ENCODE measurements at regions not wholly inside any gene's neighbourhood (a gene's known extent, or its start where the extent isn't known, plus 50 kb on each side); places are given as distances from the start of the nearest gene placed in this dataset.

- no peak overlapping the region for H3K9ac ChIP-seq (ENCODE audit: low read depth, low read length, poor library complexity)
- no peak overlapping the region for H3K14ac ChIP-seq (ENCODE audit: low read length)
- WGBS, 2 donors (ENCODE audit: extremely low coverage in 2 of 2, insufficient read length in 2 of 2, insufficient replicate concordance in 1 of 2): no CpG with 5 or more reads among the region's 1 CpG
Observed at GRCh38 chr20:40416274-40416673, 272.8 kb downstream of the MAFB start.

GRCh38 chr20:40414843-40415615, 274.0 kb downstream of the MAFB start:
- Histone ChIP-seq H3K27ac (replicated peaks; ENCODE audit: low read length) (no peak overlapping the region), H3K4ac (ENCODE audit: low read length) (no peak overlapping the region), H2AK5ac (ENCODE audit: low read depth, low read length) (no peak overlapping the region), H3K4me1 (ENCODE audit: control insufficient read depth in 2 of 2, insufficient read depth in 1 of 2, low read depth in 1 of 2, low read length in 2 of 2) (no peaks in the 10 kb centered on the region), H3K14ac (ENCODE audit: low read length) (no peak overlapping the region), H2AFZ (ENCODE audit: low read length) (no peak overlapping the region), H4K8ac (ENCODE audit: low read depth, low read length) (no peak overlapping the region), H3K4me3 (ENCODE audit: low read length in 2 of 2) (no peak overlapping the region), H2BK5ac (ENCODE audit: low read length) (no peak overlapping the region), H2BK12ac (ENCODE audit: low read length) (no peak overlapping the region), H4K91ac (ENCODE audit: low read depth, low read length, poor library complexity) (no peak overlapping the region), H2BK120ac (ENCODE audit: low read depth, low read length) (no peak overlapping the region), H2BK15ac (ENCODE audit: low read length) (no peak overlapping the region), H3K23ac (ENCODE audit: low read depth, low read length, poor library complexity) (no peak overlapping the region), H3K9ac (ENCODE audit: low read depth, low read length, poor library complexity) (no peak overlapping the region), H3K9me3 (replicated peaks in 1 of 2; ENCODE audit: control insufficient read depth in 2 of 2, insufficient read depth in 1 of 2, low read depth in 1 of 2, low read length in 2 of 2) (peaks cover 0 to 2% of the 10 kb centered on the region in 2 donors), H3K27me3 (ENCODE audit: control insufficient read depth in 3 of 3, insufficient read depth in 3 of 3, low read depth in 1 of 3, low read length in 3 of 3) (no peaks in the 10 kb centered on the region), H3K79me1 (ENCODE audit: low read depth, low read length) (no peaks in the 10 kb centered on the region), H3K36me3 (replicated peaks in 1 of 2; ENCODE audit: control insufficient read depth in 2 of 2, insufficient read depth in 2 of 2, low read length in 2 of 2) (no peaks in the 10 kb centered on the region), H3K4me2 (ENCODE audit: insufficient read depth, low read length, poor library complexity, severe bottlenecking) (no peak overlapping the region), H3K18ac (ENCODE audit: low read length) (no peak overlapping the region)
- DNase-seq (ENCODE audit: low spot score): no peak
- WGBS, 2 donors (ENCODE audit: extremely low coverage in 2 of 2, insufficient read length in 2 of 2, insufficient replicate concordance in 1 of 2): no CpG with 5 or more reads among the region's 5 CpGs

More at GRCh38 chr20:40416274-40416673, 272.8 kb downstream of the MAFB start:
- H3K23ac ChIP-seq (ENCODE audit: low read depth, low read length, poor library complexity): no peak overlapping the region
- no peak overlapping the region for H2AK5ac ChIP-seq (ENCODE audit: low read depth, low read length)
- no peak overlapping the region for H3K18ac ChIP-seq (ENCODE audit: low read length)
- H2BK120ac ChIP-seq (ENCODE audit: low read depth, low read length): no peak overlapping the region
- no peak overlapping the region for H2BK12ac ChIP-seq (ENCODE audit: low read length)
- DNase-seq (ENCODE audit: low spot score): no peak
- H4K8ac ChIP-seq (ENCODE audit: low read depth, low read length): no peak overlapping the region
- peaks cover 0 to 2% of the 10 kb centered on the region in 2 donors for H3K9me3 ChIP-seq (replicated peaks in 1 of 2; ENCODE audit: control insufficient read depth in 2 of 2, insufficient read depth in 1 of 2, low read depth in 1 of 2, low read length in 2 of 2)
- H3K79me1 ChIP-seq (ENCODE audit: low read depth, low read length): no peaks in the 10 kb centered on the region
- H4K91ac ChIP-seq (ENCODE audit: low read depth, low read length, poor library complexity): no peak overlapping the region
- no peak overlapping the region for H3K4me2 ChIP-seq (ENCODE audit: insufficient read depth, low read length, poor library complexity, severe bottlenecking)
- H3K36me3 ChIP-seq (replicated peaks in 1 of 2; ENCODE audit: control insufficient read depth in 2 of 2, insufficient read depth in 2 of 2, low read length in 2 of 2): no peaks in the 10 kb centered on the region
- H3K4ac ChIP-seq (ENCODE audit: low read length): no peak overlapping the region
- no peaks in the 10 kb centered on the region for H3K27me3 ChIP-seq (ENCODE audit: control insufficient read depth in 3 of 3, insufficient read depth in 3 of 3, low read depth in 1 of 3, low read length in 3 of 3)
- H3K27ac ChIP-seq (replicated peaks; ENCODE audit: low read length): no peak overlapping the region
- no peak overlapping the region for H2AFZ ChIP-seq (ENCODE audit: low read length)
- no peak overlapping the region for H3K4me3 ChIP-seq (ENCODE audit: low read length in 2 of 2)
- H2BK5ac ChIP-seq (ENCODE audit: low read length): no peak overlapping the region
- H2BK15ac ChIP-seq (ENCODE audit: low read length): no peak overlapping the region
- H3K4me1 ChIP-seq (ENCODE audit: control insufficient read depth in 2 of 2, insufficient read depth in 1 of 2, low read depth in 1 of 2, low read length in 2 of 2): no peaks in the 10 kb centered on the region

- H4K91ac ChIP-seq (ENCODE audit: low read depth, low read length, poor library complexity): no peak overlapping the region
- no peak overlapping the region for H3K4ac ChIP-seq (ENCODE audit: low read length)
- H3K14ac ChIP-seq (ENCODE audit: low read length): no peak overlapping the region
- no peaks in the 10 kb centered on the region for H3K27me3 ChIP-seq (ENCODE audit: control insufficient read depth in 3 of 3, insufficient read depth in 3 of 3, low read depth in 1 of 3, low read length in 3 of 3)
- H3K4me1 ChIP-seq (ENCODE audit: control insufficient read depth in 2 of 2, insufficient read depth in 1 of 2, low read depth in 1 of 2, low read length in 2 of 2): no peaks in the 10 kb centered on the region
- no peak overlapping the region for H4K8ac ChIP-seq (ENCODE audit: low read depth, low read length)
- no peak overlapping the region for H3K9ac ChIP-seq (ENCODE audit: low read depth, low read length, poor library complexity)
- no CpG with 5 or more reads among the region's 3 CpGs for WGBS, 2 donors (ENCODE audit: extremely low coverage in 2 of 2, insufficient read length in 2 of 2, insufficient replicate concordance in 1 of 2)
- no peaks in the 10 kb centered on the region for H3K36me3 ChIP-seq (replicated peaks in 1 of 2; ENCODE audit: control insufficient read depth in 2 of 2, insufficient read depth in 2 of 2, low read length in 2 of 2)
- H2BK5ac ChIP-seq (ENCODE audit: low read length): no peak overlapping the region
- H2AK5ac ChIP-seq (ENCODE audit: low read depth, low read length): no peak overlapping the region
- H3K23ac ChIP-seq (ENCODE audit: low read depth, low read length, poor library complexity): no peak overlapping the region
- no peak overlapping the region for H2BK15ac ChIP-seq (ENCODE audit: low read length)
- no peak overlapping the region for H3K18ac ChIP-seq (ENCODE audit: low read length)
- no peak overlapping the region for H3K4me2 ChIP-seq (ENCODE audit: insufficient read depth, low read length, poor library complexity, severe bottlenecking)
- H3K27ac ChIP-seq (replicated peaks; ENCODE audit: low read length): no peak overlapping the region
- H3K79me1 ChIP-seq (ENCODE audit: low read depth, low read length): no peaks in the 10 kb centered on the region
- no peak overlapping the region for H2BK120ac ChIP-seq (ENCODE audit: low read depth, low read length)
- no peak overlapping the region for H3K4me3 ChIP-seq (ENCODE audit: low read length in 2 of 2)
- no peak overlapping the region for H2BK12ac ChIP-seq (ENCODE audit: low read length)
- no peaks in the 10 kb centered on the region for H3K9me3 ChIP-seq (replicated peaks in 1 of 2; ENCODE audit: control insufficient read depth in 2 of 2, insufficient read depth in 1 of 2, low read depth in 1 of 2, low read length in 2 of 2)
- H2AFZ ChIP-seq (ENCODE audit: low read length): no peak overlapping the region
- no peak for DNase-seq (ENCODE audit: low spot score)
Observed at GRCh38 chr20:40410028-40410427, 279.0 kb downstream of the MAFB start.

DNA sequence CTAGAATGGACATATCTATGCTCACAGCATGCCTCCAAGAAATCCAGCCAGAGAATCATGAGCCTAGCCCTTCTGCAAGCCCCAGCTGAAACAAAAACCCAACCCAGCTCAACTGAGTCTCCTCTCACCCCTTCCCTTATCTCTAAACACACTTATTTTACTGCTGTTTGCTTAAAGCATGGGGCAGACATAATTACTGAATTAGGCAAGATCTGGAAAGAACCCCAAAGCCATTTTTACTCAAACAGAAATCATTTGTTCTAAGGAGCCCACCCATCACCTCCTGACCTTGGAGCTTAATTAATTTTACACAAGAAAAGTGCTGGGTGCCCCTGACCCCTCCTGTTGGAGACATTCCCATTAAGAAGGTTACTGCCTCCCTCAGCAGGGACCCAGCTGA, 291.6 kb downstream of the MAFB start:
- no peak overlapping the region for H2BK5ac ChIP-seq (ENCODE audit: low read length)
- H3K79me1 ChIP-seq (ENCODE audit: low read depth, low read length): no peaks in the 10 kb centered on the region
- H2BK120ac ChIP-seq (ENCODE audit: low read depth, low read length): no peak overlapping the region
- H4K91ac ChIP-seq (ENCODE audit: low read depth, low read length, poor library complexity): no peak overlapping the region
- H3K18ac ChIP-seq (ENCODE audit: low read length): no peak overlapping the region
- H3K27me3 ChIP-seq (ENCODE audit: control insufficient read depth in 3 of 3, insufficient read depth in 3 of 3, low read depth in 1 of 3, low read length in 3 of 3): no peaks in the 10 kb centered on the region
- no peaks in the 10 kb centered on the region for H3K9me3 ChIP-seq (replicated peaks in 1 of 2; ENCODE audit: control insufficient read depth in 2 of 2, insufficient read depth in 1 of 2, low read depth in 1 of 2, low read length in 2 of 2)
- H3K9ac ChIP-seq (ENCODE audit: low read depth, low read length, poor library complexity): no peak overlapping the region
- no peak overlapping the region for H3K23ac ChIP-seq (ENCODE audit: low read depth, low read length, poor library complexity)
- H3K4me2 ChIP-seq (ENCODE audit: insufficient read depth, low read length, poor library complexity, severe bottlenecking): no peak overlapping the region
- no peak overlapping the region for H2AK5ac ChIP-seq (ENCODE audit: low read depth, low read length)
- no peak for DNase-seq (ENCODE audit: low spot score)
- H4K8ac ChIP-seq (ENCODE audit: low read depth, low read length): no peak overlapping the region
- H2AFZ ChIP-seq (ENCODE audit: low read length): no peak overlapping the region
- no peaks in the 10 kb centered on the region for H3K4me1 ChIP-seq (ENCODE audit: control insufficient read depth in 2 of 2, insufficient read depth in 1 of 2, low read depth in 1 of 2, low read length in 2 of 2)
- H3K4ac ChIP-seq (ENCODE audit: low read length): no peak overlapping the region
- no peaks in the 10 kb centered on the region for H3K36me3 ChIP-seq (replicated peaks in 1 of 2; ENCODE audit: control insufficient read depth in 2 of 2, insufficient read depth in 2 of 2, low read length in 2 of 2)
- H2BK12ac ChIP-seq (ENCODE audit: low read length): no peak overlapping the region
- no peak overlapping the region for H3K27ac ChIP-seq (replicated peaks; ENCODE audit: low read length)
- no peak overlapping the region for H3K14ac ChIP-seq (ENCODE audit: low read length)
- no peak overlapping the region for H3K4me3 ChIP-seq (ENCODE audit: low read length in 2 of 2)
- no peak overlapping the region for H2BK15ac ChIP-seq (ENCODE audit: low read length)

Data from neuronal stem cell (in vitro differentiated cells).